Left ventricle myocardium inferior (tissue), 1 donor: ENCODE measurements at regions not wholly inside any gene's neighbourhood (a gene's known extent, or its start where the extent isn't known, plus 50 kb on each side); places are given as distances from the start of the nearest gene placed in this dataset.

ENCODE experiments used
- DNase-seq: peaks from one replicate; pipeline ENCODE4 v3.0.0-alpha.2; 2020
- H3K27ac ChIP-seq: fragments of 200-600 bp; replicated peaks from 2 replicates; pipeline ENCODE4 v1.8.0; 2021
- H3K27me3 ChIP-seq: fragments of 200-600 bp; 2 replicates; pipeline ENCODE4 v1.8.0; 2021; ENCODE audit warnings: low read depth
- H3K36me3 ChIP-seq: fragments of 200-600 bp; 2 replicates; pipeline ENCODE4 v1.8.0; 2021
- H3K4me1 ChIP-seq: fragments of 200-600 bp; 2 replicates; pipeline ENCODE4 v1.8.0; 2021
- H3K4me3 ChIP-seq: fragments of 200-600 bp; 2 replicates; pipeline ENCODE4 v1.8.0; 2021; ENCODE audit warnings: mild to moderate bottlenecking, moderate library complexity
- H3K9me3 ChIP-seq: fragments of 200-600 bp; replicated peaks from 2 replicates; pipeline ENCODE4 v1.8.0; 2021
- intact Hi-C: fragments of 100-400 bp; cut with micrococcal nuclease; formaldehyde crosslinking; loops from one replicate; pipeline ENCODE4 v1.11.0; 2022
- TF ChIP-seq, protein P1 (sequence below): fragments of 200-600 bp; IDR thresholded peaks from 2 replicates; pipeline ENCODE4 v1.8.0; 2021; ENCODE audit warnings: antibody characterized with exemption, mild to moderate bottlenecking, borderline replicate concordance
- donor health status: DM: no; HTN: yes; CAD: no; lungs with severe emphysema.

DNA sequence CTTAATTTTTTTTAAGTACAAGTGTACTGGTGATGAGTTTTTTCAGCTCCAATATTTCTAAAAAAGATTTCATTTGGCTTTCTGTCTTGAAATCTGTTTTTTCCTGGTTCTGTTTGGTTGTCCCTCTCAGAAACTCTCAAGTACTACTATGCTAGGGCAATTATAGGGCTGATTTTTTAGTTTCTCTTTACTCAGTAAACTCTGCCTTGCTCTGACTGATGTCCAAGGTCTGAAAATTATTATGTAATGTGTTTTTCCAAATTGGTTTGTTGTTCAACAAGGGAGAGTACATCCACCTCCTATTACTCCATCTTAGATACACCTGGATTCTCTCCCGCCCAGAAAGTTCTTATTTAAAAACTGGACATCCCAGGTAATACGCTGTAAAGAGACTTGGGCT, 877.7 kb downstream of the CBLN2 start:
- no peak overlapping the region for H3K4me3 ChIP-seq
- intact Hi-C loops, result no loop called here
- no peaks in the 10 kb centered on the region for H3K36me3 ChIP-seq
- H3K9me3 ChIP-seq, result no peaks in the 10 kb centered on the region
- TF ChIP-seq, protein P1, sequence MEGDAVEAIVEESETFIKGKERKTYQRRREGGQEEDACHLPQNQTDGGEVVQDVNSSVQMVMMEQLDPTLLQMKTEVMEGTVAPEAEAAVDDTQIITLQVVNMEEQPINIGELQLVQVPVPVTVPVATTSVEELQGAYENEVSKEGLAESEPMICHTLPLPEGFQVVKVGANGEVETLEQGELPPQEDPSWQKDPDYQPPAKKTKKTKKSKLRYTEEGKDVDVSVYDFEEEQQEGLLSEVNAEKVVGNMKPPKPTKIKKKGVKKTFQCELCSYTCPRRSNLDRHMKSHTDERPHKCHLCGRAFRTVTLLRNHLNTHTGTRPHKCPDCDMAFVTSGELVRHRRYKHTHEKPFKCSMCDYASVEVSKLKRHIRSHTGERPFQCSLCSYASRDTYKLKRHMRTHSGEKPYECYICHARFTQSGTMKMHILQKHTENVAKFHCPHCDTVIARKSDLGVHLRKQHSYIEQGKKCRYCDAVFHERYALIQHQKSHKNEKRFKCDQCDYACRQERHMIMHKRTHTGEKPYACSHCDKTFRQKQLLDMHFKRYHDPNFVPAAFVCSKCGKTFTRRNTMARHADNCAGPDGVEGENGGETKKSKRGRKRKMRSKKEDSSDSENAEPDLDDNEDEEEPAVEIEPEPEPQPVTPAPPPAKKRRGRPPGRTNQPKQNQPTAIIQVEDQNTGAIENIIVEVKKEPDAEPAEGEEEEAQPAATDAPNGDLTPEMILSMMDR, result no peak
- DNase-seq, result no peak
- H3K27ac ChIP-seq, result no peak overlapping the region
- H3K4me1 ChIP-seq, result no peaks in the 10 kb centered on the region
- H3K27me3 ChIP-seq, result no peaks in the 10 kb centered on the region

DNA sequence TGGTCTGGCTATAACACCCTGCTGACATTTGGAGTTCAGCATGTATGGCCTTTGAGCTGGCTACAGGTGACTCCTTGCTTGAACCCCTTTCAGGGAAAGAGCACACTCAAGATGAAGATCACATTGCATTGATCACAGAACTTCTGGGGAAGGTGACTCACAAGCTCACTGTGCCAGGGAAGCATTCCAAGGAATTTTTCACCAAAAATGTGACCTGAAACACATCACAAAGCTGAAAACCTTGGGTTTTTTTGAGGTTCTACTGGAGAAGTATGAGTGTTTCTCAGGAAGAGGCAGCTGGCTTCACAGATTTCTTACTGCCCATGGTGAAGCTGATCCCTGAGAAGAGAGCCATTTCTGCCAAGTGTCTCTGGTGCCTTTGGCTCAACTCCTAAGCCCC, 879.0 kb downstream of the CBLN2 start:
- TF ChIP-seq, protein P1, result no peak
- H3K27me3 ChIP-seq, result no peaks in the 10 kb centered on the region
- no peaks in the 10 kb centered on the region for H3K4me1 ChIP-seq
- no peak overlapping the region for H3K4me3 ChIP-seq
- no peaks in the 10 kb centered on the region for H3K36me3 ChIP-seq
- intact Hi-C loops, result no loop called here
- DNase-seq, result no peak
- no peaks in the 10 kb centered on the region for H3K9me3 ChIP-seq
- no peak overlapping the region for H3K27ac ChIP-seq

DNA sequence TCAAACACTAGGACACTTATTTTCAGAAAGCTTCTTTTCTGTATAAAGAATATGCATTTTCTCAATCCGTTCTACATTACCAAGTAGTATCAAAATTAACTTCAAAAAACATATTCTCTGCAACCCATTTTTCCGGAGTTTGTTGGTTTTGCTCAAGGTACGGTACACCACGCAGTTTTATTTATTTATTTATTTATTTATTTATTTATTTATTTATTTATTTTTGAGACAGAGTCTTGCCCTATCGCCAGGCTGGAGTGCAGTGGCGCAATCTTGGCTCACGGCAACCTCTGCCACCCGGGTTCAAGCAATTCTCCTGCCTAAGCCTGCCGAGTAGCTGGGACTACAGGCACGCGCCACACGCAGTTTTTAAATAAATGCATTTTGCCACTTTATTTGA, 900.3 kb downstream of the CBLN2 start:
- Histone ChIP-seq H3K9me3 (no peaks in the 10 kb centered on the region), H3K36me3 (no peaks in the 10 kb centered on the region), H3K27ac (no peak overlapping the region), H3K4me3 (no peak overlapping the region), H3K27me3 (no peaks in the 10 kb centered on the region), H3K4me1 (no peaks in the 10 kb centered on the region)
- TF ChIP-seq, protein P1, result no peak
- intact Hi-C loops, result no loop called here
- DNase-seq, result no peak

DNA sequence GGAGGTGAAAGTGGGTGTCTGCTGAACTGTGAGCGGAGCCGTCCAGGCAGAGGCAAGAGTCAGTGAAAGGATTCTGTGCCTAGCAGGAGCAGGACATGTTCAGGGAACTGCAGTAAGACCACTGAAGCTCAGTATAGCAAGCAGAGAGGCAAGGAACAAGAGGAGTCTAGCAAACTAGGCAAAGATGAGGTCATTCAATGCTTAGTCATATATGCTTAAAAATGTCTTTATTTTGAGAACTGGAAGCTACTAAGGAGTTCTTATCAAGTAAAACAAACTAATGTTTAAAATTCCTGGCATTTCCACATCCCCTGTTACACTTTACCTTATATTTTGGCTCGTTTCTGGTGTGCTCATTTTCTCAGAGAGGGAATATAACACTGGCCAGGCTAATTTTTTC, 913.4 kb downstream of the CBLN2 start:
- Histone ChIP-seq H3K27me3 (no peaks in the 10 kb centered on the region), H3K36me3 (no peaks in the 10 kb centered on the region), H3K9me3 (peaks cover 8% of the 10 kb centered on the region), H3K4me3 (no peak overlapping the region), H3K27ac (no peak overlapping the region), H3K4me1 (no peaks in the 10 kb centered on the region)
- intact Hi-C loops, result no loop called here
- TF ChIP-seq, protein P1, result no peak
- DNase-seq, result no peak

DNA sequence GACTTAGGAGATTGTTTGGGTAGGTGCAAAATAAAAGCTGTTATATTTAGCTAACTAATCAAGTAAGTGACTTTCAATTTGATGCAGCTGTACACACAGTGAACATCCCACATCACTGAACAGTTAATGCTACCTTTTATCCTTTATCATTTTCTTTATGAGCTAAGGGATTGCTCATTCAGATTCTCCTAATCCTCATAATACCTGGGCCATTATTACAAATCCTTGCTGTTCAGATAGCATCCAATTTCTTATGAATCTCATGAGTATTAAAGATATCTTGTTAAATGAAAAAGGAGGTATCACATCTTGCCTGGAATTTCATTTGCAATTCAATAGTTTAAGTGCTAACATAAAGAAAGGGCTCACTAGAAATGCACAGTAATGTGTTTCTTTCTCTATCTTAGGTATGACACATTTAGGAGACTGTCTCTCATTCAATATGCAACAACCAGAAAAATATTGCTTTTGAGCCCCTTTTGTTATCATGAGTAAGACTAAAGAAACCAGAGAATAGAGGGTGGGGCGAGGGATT, 918.5 kb downstream of the CBLN2 start:
- no peak for DNase-seq
- intact Hi-C loops, result no loop called here
- Histone ChIP-seq H3K4me1 (no peaks in the 10 kb centered on the region), H3K36me3 (no peaks in the 10 kb centered on the region), H3K9me3 (peaks cover 8% of the 10 kb centered on the region), H3K4me3 (no peak overlapping the region), H3K27me3 (no peaks in the 10 kb centered on the region), H3K27ac (no peak overlapping the region)
- TF ChIP-seq, protein P1, result no peak

DNA sequence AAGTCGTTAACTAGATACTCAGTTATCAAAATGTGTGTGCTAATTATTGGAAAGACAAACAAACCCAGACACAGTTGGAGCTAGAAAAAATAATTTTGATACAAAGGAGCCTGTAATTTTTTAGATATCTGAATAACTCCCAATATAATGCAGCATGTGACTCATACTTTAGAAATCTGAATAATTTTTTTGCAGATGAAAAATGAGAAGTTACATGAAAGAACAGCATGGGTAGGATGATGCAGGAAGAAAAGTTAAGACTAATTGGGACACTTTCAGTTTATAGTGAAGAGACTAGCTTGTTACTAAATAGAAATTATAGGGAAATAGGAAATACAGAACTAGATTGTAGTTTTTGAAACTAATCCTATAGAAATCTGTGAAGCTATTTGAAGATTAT, 945.8 kb downstream of the CBLN2 start:
- no peaks in the 10 kb centered on the region for H3K36me3 ChIP-seq
- no peak overlapping the region for H3K27ac ChIP-seq
- no peak for DNase-seq
- TF ChIP-seq, protein P1, result no peak
- no peaks in the 10 kb centered on the region for H3K4me1 ChIP-seq
- intact Hi-C loops, result no loop called here
- H3K4me3 ChIP-seq, result no peak overlapping the region
- no peaks in the 10 kb centered on the region for H3K9me3 ChIP-seq
- H3K27me3 ChIP-seq, result no peaks in the 10 kb centered on the region
